A549 (cell line): ENCODE measurements at regions not wholly inside any gene's neighbourhood (a gene's known extent, or its start where the extent isn't known, plus 50 kb on each side); places are given as distances from the start of the nearest gene placed in this dataset.

Experiments
- MYC ChIP-seq: IDR thresholded peaks from 2 replicates; pipeline ENCODE4 v1.6.1; 2012; ENCODE audit warnings: mild to moderate bottlenecking, inconsistent platforms, low read length, improper control_type of control experiment, borderline replicate concordance
- TF ChIP-seq, protein P1 (sequence below): fragments of >200 bp; sonication (Bioruptor Twin); formaldehyde crosslinking; IDR thresholded peaks from 3 replicates; pipeline ENCODE4 v1.5.1; 2016

DNA sequence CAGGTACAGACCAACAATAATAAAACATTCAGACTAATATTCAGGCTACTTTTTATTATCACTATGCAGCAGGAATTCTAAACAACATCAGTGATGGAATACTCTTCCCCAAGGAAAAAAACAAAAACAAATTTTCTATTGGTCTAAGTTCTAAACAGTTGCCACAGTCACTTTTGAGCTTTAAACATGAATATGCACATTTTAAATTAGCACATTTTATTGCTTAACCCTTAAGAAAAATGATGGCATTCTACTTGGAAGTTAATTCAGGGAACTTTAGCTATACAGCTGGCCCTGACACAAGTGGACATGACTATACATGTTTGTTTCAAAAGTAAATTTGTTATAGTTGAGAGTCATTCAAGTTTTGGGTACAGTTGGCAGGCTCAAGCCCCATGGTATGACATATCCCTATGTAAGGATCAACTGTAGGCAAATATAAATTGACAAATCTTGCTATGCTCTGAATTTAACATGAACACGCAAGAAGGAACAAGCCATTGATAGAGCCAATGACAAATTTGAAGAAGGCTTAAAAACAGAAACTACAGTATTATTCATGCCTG lies 224.3 kb upstream of the AMIGO2 start:
- TF ChIP-seq, protein P1, sequence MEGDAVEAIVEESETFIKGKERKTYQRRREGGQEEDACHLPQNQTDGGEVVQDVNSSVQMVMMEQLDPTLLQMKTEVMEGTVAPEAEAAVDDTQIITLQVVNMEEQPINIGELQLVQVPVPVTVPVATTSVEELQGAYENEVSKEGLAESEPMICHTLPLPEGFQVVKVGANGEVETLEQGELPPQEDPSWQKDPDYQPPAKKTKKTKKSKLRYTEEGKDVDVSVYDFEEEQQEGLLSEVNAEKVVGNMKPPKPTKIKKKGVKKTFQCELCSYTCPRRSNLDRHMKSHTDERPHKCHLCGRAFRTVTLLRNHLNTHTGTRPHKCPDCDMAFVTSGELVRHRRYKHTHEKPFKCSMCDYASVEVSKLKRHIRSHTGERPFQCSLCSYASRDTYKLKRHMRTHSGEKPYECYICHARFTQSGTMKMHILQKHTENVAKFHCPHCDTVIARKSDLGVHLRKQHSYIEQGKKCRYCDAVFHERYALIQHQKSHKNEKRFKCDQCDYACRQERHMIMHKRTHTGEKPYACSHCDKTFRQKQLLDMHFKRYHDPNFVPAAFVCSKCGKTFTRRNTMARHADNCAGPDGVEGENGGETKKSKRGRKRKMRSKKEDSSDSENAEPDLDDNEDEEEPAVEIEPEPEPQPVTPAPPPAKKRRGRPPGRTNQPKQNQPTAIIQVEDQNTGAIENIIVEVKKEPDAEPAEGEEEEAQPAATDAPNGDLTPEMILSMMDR, result no peak
- TF ChIP-seq MYC, result no peak
